Activated T-cell treated with anti-CD3 and anti-CD28 coated beads, Interleukin-2, amount 50 U/mL, for 4 hours (primary cell): ENCODE measurements at regions not wholly inside any gene's neighbourhood (a gene's known extent, or its start where the extent isn't known, plus 50 kb on each side); places are given as distances from the start of the nearest gene placed in this dataset.

Experiments used
- ATAC-seq, 2 donors: fragments of 200-7000 bp; cut with Tn5 transposase; one replicate each; pipeline ENCODE4 v1.10.0; 2021
- DNase-seq: peaks from one replicate; pipeline ENCODE4 v3.0.0-alpha.2; 2020
- H3K27me3 Mint-ChIP-seq: one replicate; pipeline ENCODE4 v1.8.0; 2021; ENCODE audit warnings: low read depth, mixed read lengths
- H3K36me3 Mint-ChIP-seq: one replicate; pipeline ENCODE4 v1.8.0; 2022; ENCODE audit warnings: mixed read lengths; ENCODE audit not compliant: insufficient read depth
- H3K4me1 Mint-ChIP-seq: one replicate; pipeline ENCODE4 v1.8.0; 2021; ENCODE audit warnings: low read depth, mixed read lengths
- H3K4me3 Mint-ChIP-seq: one replicate; pipeline ENCODE4 v1.8.0; 2021; ENCODE audit warnings: mild to moderate bottlenecking, moderate library complexity, mixed read lengths
- H3K9me3 Mint-ChIP-seq: one replicate; pipeline ENCODE4 v1.8.0; 2021; ENCODE audit warnings: mixed read lengths

- DNase-seq (no peak), ATAC-seq (no peak)
- Mint-ChIP-seq H3K4me1 (no peaks in the 10 kb centered on the region), H3K36me3 (no peaks in the 10 kb centered on the region), H3K4me3 (no peak overlapping the region), H3K9me3 (peaks cover 14% of the 10 kb centered on the region), H3K27me3 (no peaks in the 10 kb centered on the region)
Measured at GRCh38 chr1:81097860-81098259, 702.9 kb upstream of the ADGRL2 start.

- no peak for ATAC-seq
- Mint-ChIP-seq H3K27me3 (no peaks in the 10 kb centered on the region), H3K4me3 (no peak overlapping the region), H3K36me3 (no peaks in the 10 kb centered on the region), H3K9me3 (peaks cover 15% of the 10 kb centered on the region), H3K4me1 (no peaks in the 10 kb centered on the region)
- DNase-seq: no peak
Measured at GRCh38 chr1:81073580-81073979, 727.2 kb upstream of the ADGRL2 start.

GRCh38 chr1:81071969-81072753 lies 728.6 kb upstream of the ADGRL2 start:
- no peaks in the 10 kb centered on the region for H3K4me1 Mint-ChIP-seq
- peaks cover 15% of the 10 kb centered on the region for H3K9me3 Mint-ChIP-seq
- no peak for ATAC-seq
- no peak overlapping the region for H3K4me3 Mint-ChIP-seq
- no peaks in the 10 kb centered on the region for H3K36me3 Mint-ChIP-seq
- H3K27me3 Mint-ChIP-seq: no peaks in the 10 kb centered on the region
- DNase-seq: no peak

GRCh38 chr1:81071072-81071858 lies 729.5 kb upstream of the ADGRL2 start:
- H3K4me1 Mint-ChIP-seq: no peaks in the 10 kb centered on the region
- H3K4me3 Mint-ChIP-seq: no peak overlapping the region
- H3K9me3 Mint-ChIP-seq: peaks cover 15% of the 10 kb centered on the region
- DNase-seq: no peak
- no peak for ATAC-seq
- H3K27me3 Mint-ChIP-seq: no peaks in the 10 kb centered on the region
- no peaks in the 10 kb centered on the region for H3K36me3 Mint-ChIP-seq

GRCh38 chr1:81069856-81070255 lies 730.9 kb upstream of the ADGRL2 start:
- DNase-seq: no peak
- Mint-ChIP-seq H3K9me3 (peaks cover 9% of the 10 kb centered on the region), H3K36me3 (no peaks in the 10 kb centered on the region), H3K4me1 (no peaks in the 10 kb centered on the region), H3K27me3 (no peaks in the 10 kb centered on the region), H3K4me3 (no peak overlapping the region)
- no peak for ATAC-seq

GRCh38 chr1:81068726-81069125 lies 732.0 kb upstream of the ADGRL2 start:
- Mint-ChIP-seq H3K27me3 (no peaks in the 10 kb centered on the region), H3K9me3 (peaks cover 9% of the 10 kb centered on the region), H3K36me3 (no peaks in the 10 kb centered on the region), H3K4me1 (no peaks in the 10 kb centered on the region), H3K4me3 (no peak overlapping the region)
- ATAC-seq: no peak
- no peak for DNase-seq

GRCh38 chr1:81053826-81054225 lies 746.9 kb upstream of the ADGRL2 start:
- DNase-seq (no peak), ATAC-seq (no peak)
- peaks cover 5% of the 10 kb centered on the region for H3K9me3 Mint-ChIP-seq
- no peaks in the 10 kb centered on the region for H3K36me3 Mint-ChIP-seq
- H3K4me3 Mint-ChIP-seq: no peak overlapping the region
- no peaks in the 10 kb centered on the region for H3K4me1 Mint-ChIP-seq
- H3K27me3 Mint-ChIP-seq: no peaks in the 10 kb centered on the region

GRCh38 chr1:81052162-81052561 lies 748.6 kb upstream of the ADGRL2 start:
- H3K4me1 Mint-ChIP-seq: no peaks in the 10 kb centered on the region
- DNase-seq: no peak
- peaks cover 5% of the 10 kb centered on the region for H3K9me3 Mint-ChIP-seq
- H3K36me3 Mint-ChIP-seq: no peaks in the 10 kb centered on the region
- H3K4me3 Mint-ChIP-seq: no peak overlapping the region
- ATAC-seq: no peak
- H3K27me3 Mint-ChIP-seq: no peaks in the 10 kb centered on the region

- Mint-ChIP-seq H3K36me3 (no peaks in the 10 kb centered on the region), H3K9me3 (peaks cover 9% of the 10 kb centered on the region), H3K4me3 (no peak overlapping the region), H3K27me3 (no peaks in the 10 kb centered on the region), H3K4me1 (no peaks in the 10 kb centered on the region)
- DNase-seq (no peak), ATAC-seq (no peak)
Measured at GRCh38 chr1:81050390-81050789, 750.3 kb upstream of the ADGRL2 start.

GRCh38 chr1:81044708-81045107 lies 756.0 kb upstream of the ADGRL2 start:
- no peaks in the 10 kb centered on the region for H3K4me1 Mint-ChIP-seq
- no peaks in the 10 kb centered on the region for H3K27me3 Mint-ChIP-seq
- H3K4me3 Mint-ChIP-seq: no peak overlapping the region
- peaks cover 16% of the 10 kb centered on the region for H3K9me3 Mint-ChIP-seq
- no peaks in the 10 kb centered on the region for H3K36me3 Mint-ChIP-seq
- no peak for ATAC-seq
- DNase-seq: no peak

GRCh38 chr1:81042225-81042624 lies 758.5 kb upstream of the ADGRL2 start:
- Mint-ChIP-seq H3K9me3 (peaks cover 16% of the 10 kb centered on the region), H3K36me3 (no peaks in the 10 kb centered on the region), H3K27me3 (no peaks in the 10 kb centered on the region), H3K4me3 (no peak overlapping the region), H3K4me1 (no peaks in the 10 kb centered on the region)
- ATAC-seq: no peak
- DNase-seq: no peak

- no peaks in the 10 kb centered on the region for H3K36me3 Mint-ChIP-seq
- H3K9me3 Mint-ChIP-seq: peaks cover 8% of the 10 kb centered on the region
- no peak for DNase-seq
- no peaks in the 10 kb centered on the region for H3K4me1 Mint-ChIP-seq
- no peaks in the 10 kb centered on the region for H3K27me3 Mint-ChIP-seq
- no peak for ATAC-seq
- no peak overlapping the region for H3K4me3 Mint-ChIP-seq
Measured at GRCh38 chr1:81034291-81034690, 766.4 kb upstream of the ADGRL2 start.

GRCh38 chr1:81032973-81033425 lies 767.7 kb upstream of the ADGRL2 start:
- H3K27me3 Mint-ChIP-seq: no peaks in the 10 kb centered on the region
- DNase-seq (no peak), ATAC-seq (no peak)
- H3K4me1 Mint-ChIP-seq: no peaks in the 10 kb centered on the region
- no peaks in the 10 kb centered on the region for H3K36me3 Mint-ChIP-seq
- no peak overlapping the region for H3K4me3 Mint-ChIP-seq
- H3K9me3 Mint-ChIP-seq: peaks cover 3% of the 10 kb centered on the region

GRCh38 chr1:81032374-81032773 lies 768.4 kb upstream of the ADGRL2 start:
- DNase-seq: no peak
- Mint-ChIP-seq H3K9me3 (peaks cover 3% of the 10 kb centered on the region), H3K4me3 (no peak overlapping the region), H3K4me1 (no peaks in the 10 kb centered on the region), H3K36me3 (no peaks in the 10 kb centered on the region), H3K27me3 (no peaks in the 10 kb centered on the region)
- ATAC-seq: no peak

- peaks cover 8% of the 10 kb centered on the region for H3K9me3 Mint-ChIP-seq
- H3K27me3 Mint-ChIP-seq: no peaks in the 10 kb centered on the region
- no peak for DNase-seq
- ATAC-seq: no peak
- no peak overlapping the region for H3K4me3 Mint-ChIP-seq
- H3K4me1 Mint-ChIP-seq: no peaks in the 10 kb centered on the region
- no peaks in the 10 kb centered on the region for H3K36me3 Mint-ChIP-seq
Measured at GRCh38 chr1:81030441-81030840, 770.3 kb upstream of the ADGRL2 start.
